Vagina (tissue), 2 donors: ENCODE measurements at regions not wholly inside any gene's neighbourhood (a gene's known extent, or its start where the extent isn't known, plus 50 kb on each side); places are given as distances from the start of the nearest gene placed in this dataset.

ENCODE experiments used
- POLR2A ChIP-seq, 2 donors: fragments of 450-650 bp; IDR thresholded peaks; one replicate each; pipeline ENCODE4 v1.6.1; 2017; ENCODE audit warnings: antibody characterized with exemption in 2 of 2, mild to moderate bottlenecking in 2 of 2, moderate library complexity in 2 of 2
- POLR2AphosphoS5 ChIP-seq, 2 donors: sonication (generic); formaldehyde crosslinking; IDR thresholded peaks; one replicate each; pipeline ENCODE4 v1.9.0; 2017; ENCODE audit warnings: antibody characterized with exemption in 2 of 2, mild to moderate bottlenecking in 2 of 2, low read depth in 1 of 2; ENCODE audit not compliant: insufficient read depth in 1 of 2
- TF ChIP-seq, protein P1 (sequence below), 3 experiments: fragments of 450-650 bp in 2 of 3; fragments of 200-600 bp in 1 of 3; sonication (generic) in 1 of 3; IDR thresholded peaks; one replicate each; pipeline ENCODE4 v1.5.1; 2017 to 2019; ENCODE audit warnings: antibody characterized with exemption in 3 of 3, mild to moderate bottlenecking in 2 of 3, moderate library complexity in 2 of 3

- TF ChIP-seq, protein P1, sequence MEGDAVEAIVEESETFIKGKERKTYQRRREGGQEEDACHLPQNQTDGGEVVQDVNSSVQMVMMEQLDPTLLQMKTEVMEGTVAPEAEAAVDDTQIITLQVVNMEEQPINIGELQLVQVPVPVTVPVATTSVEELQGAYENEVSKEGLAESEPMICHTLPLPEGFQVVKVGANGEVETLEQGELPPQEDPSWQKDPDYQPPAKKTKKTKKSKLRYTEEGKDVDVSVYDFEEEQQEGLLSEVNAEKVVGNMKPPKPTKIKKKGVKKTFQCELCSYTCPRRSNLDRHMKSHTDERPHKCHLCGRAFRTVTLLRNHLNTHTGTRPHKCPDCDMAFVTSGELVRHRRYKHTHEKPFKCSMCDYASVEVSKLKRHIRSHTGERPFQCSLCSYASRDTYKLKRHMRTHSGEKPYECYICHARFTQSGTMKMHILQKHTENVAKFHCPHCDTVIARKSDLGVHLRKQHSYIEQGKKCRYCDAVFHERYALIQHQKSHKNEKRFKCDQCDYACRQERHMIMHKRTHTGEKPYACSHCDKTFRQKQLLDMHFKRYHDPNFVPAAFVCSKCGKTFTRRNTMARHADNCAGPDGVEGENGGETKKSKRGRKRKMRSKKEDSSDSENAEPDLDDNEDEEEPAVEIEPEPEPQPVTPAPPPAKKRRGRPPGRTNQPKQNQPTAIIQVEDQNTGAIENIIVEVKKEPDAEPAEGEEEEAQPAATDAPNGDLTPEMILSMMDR (IDR thresholded peaks at IDR 0.05), result no peak
- TF ChIP-seq POLR2AphosphoS5 (IDR thresholded peaks at IDR 0.05; ENCODE audit: insufficient read depth in 1 of 2, low read depth in 1 of 2), result no peak
- TF ChIP-seq POLR2A (IDR thresholded peaks at IDR 0.05), result no peak
Observed at GRCh38 chr6:85977661-85978060, 335.0 kb upstream of the SYNCRIP start.
